ENCODE measurements at regions not wholly inside any gene's neighbourhood (a gene's known extent, or its start where the extent isn't known, plus 50 kb on each side); places are given as distances from the start of the nearest gene placed in this dataset.

- H3K4me3 ChIP-seq (ENCODE audit: low read length): no peak overlapping the region
- DNase-seq (ENCODE audit: low read depth): no peak
- TF ChIP-seq, protein P1, sequence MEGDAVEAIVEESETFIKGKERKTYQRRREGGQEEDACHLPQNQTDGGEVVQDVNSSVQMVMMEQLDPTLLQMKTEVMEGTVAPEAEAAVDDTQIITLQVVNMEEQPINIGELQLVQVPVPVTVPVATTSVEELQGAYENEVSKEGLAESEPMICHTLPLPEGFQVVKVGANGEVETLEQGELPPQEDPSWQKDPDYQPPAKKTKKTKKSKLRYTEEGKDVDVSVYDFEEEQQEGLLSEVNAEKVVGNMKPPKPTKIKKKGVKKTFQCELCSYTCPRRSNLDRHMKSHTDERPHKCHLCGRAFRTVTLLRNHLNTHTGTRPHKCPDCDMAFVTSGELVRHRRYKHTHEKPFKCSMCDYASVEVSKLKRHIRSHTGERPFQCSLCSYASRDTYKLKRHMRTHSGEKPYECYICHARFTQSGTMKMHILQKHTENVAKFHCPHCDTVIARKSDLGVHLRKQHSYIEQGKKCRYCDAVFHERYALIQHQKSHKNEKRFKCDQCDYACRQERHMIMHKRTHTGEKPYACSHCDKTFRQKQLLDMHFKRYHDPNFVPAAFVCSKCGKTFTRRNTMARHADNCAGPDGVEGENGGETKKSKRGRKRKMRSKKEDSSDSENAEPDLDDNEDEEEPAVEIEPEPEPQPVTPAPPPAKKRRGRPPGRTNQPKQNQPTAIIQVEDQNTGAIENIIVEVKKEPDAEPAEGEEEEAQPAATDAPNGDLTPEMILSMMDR (conservative IDR thresholded peaks at IDR 0.05; ENCODE audit: low read depth, low read length): no peak
These were observed 111.2 kb downstream of the XRCC2 start for GRCh38 chr7:152564656-152565250.

- no peak for DNase-seq (ENCODE audit: low read depth)
These were observed 119.8 kb downstream of the XRCC2 start for GRCh38 chr7:152556013-152556755.

GRCh38 chr7:152553671-152554317 lies 118.0 kb upstream of the KMT2C start:
- TF ChIP-seq, protein P1 (conservative IDR thresholded peaks at IDR 0.05; ENCODE audit: low read depth, low read length): no peak
- no peak overlapping the region for H3K4me3 ChIP-seq (ENCODE audit: low read length)
- no peak for DNase-seq (ENCODE audit: low read depth)

More at GRCh38 chr7:152556013-152556755, 119.8 kb downstream of the XRCC2 start:
- TF ChIP-seq, protein P1 (conservative IDR thresholded peaks at IDR 0.05; ENCODE audit: low read depth, low read length): no peak
- no peak overlapping the region for H3K4me3 ChIP-seq (ENCODE audit: low read length)

- TF ChIP-seq, protein P1 (conservative IDR thresholded peaks at IDR 0.05; ENCODE audit: low read depth, low read length): no peak
- H3K4me3 ChIP-seq (ENCODE audit: low read length): no peak overlapping the region
- DNase-seq (ENCODE audit: low read depth): no peak
These were observed 115.7 kb upstream of the KMT2C start for GRCh38 chr7:152551304-152552036.

GRCh38 chr7:152544971-152545619 lies 109.3 kb upstream of the KMT2C start:
- H3K4me3 ChIP-seq (ENCODE audit: low read length): no peak overlapping the region
- DNase-seq (ENCODE audit: low read depth): no peak
- TF ChIP-seq, protein P1 (conservative IDR thresholded peaks at IDR 0.05; ENCODE audit: low read depth, low read length): no peak

- no peak for DNase-seq (ENCODE audit: low read depth)
- H3K4me3 ChIP-seq (ENCODE audit: low read length): no peak overlapping the region
- TF ChIP-seq, protein P1 (conservative IDR thresholded peaks at IDR 0.05; ENCODE audit: low read depth, low read length): no peak
These were observed 108.7 kb upstream of the KMT2C start for GRCh38 chr7:152544481-152544927.

All from retinal pigment epithelial cell (primary cell).